ENCODE measurements at regions not wholly inside any gene's neighbourhood (a gene's known extent, or its start where the extent isn't known, plus 50 kb on each side); places are given as distances from the start of the nearest gene placed in this dataset.

DNA sequence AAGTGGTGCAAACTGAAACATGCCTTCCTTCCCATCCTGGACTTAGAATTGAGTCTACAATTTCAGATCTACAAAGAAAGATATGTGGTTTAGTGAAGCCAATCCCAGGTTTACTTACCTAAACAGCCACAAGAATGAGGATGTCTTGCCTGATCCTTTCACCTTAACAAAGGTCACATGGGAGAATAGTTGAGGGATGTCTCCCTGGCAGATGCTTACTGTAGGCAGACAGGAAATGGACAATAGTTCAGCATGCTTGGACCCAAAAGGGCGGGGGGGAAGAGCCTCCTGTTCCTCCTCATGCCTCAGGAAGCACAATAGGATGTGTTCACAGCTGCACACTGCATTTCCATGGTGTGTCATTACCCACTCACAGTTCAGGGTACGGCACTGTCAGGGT, 492.7 kb upstream of the USP24 start (continued):
- TF ChIP-seq SUZ12 (IDR thresholded peaks at IDR 0.05; ENCODE audit: unreplicated experiment): no peak

DNA sequence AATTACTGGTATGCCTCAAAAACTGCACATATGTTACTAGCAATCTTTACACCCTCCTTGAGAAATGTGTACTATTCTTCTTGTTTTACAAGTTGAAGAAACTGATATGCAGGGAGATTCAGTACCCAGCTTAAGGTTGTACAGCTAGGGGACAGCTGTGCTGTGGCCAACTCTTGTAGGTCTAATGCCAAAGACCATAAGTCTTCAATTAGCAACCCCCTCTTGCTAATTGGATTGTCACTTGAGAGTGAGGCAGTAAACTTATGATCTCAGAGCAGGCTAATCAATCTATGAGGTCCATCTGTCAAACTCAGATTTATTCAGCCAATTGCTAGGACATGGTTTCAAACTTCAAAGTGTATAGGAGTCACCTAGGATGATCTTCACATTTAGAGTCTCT, 492.0 kb upstream of the USP24 start:
- no peaks in the 10 kb centered on the region for H3K27me3 ChIP-seq (replicated peaks in 1 of 2; ENCODE audit: control insufficient read depth in 2 of 2, insufficient read depth in 2 of 2, low read length in 1 of 2)
- intact Hi-C loops (cut with micrococcal nuclease; ENCODE audit: unreplicated experiment): no loop called here
- no peaks in the 10 kb centered on the region for H4K20me1 ChIP-seq (ENCODE audit: control insufficient read depth, insufficient read depth)
- H3K36me3 ChIP-seq (ENCODE audit: control insufficient read depth in 2 of 2, insufficient read depth in 2 of 2, low read length in 1 of 2): no peaks in the 10 kb centered on the region
- RAD21 ChIA-PET (ENCODE audit: unreplicated experiment): no interaction called here
- CTCF ChIA-PET: no interaction called here
- in situ Hi-C loops (cut with MboI): loop anchor here (10.0 kb wide), 1 partner anchor 878 kb away; no protein-coding TSS in a partner anchor
- DNase-seq (ENCODE audit: low read depth, low spot score) (no peak), ATAC-seq (no peak), FAIRE-seq (no peak)
- no peaks in the 10 kb centered on the region for H3K79me2 ChIP-seq (ENCODE audit: control insufficient read depth, insufficient read depth, low read length)
- H3K9ac ChIP-seq (ENCODE audit: control insufficient read depth, insufficient read depth, low read length): no peak overlapping the region
- BruUV-seq (replicated peaks): no TSS peak
- POLR2A ChIA-PET: no interaction called here
- TF ChIP-seq, protein P1, sequence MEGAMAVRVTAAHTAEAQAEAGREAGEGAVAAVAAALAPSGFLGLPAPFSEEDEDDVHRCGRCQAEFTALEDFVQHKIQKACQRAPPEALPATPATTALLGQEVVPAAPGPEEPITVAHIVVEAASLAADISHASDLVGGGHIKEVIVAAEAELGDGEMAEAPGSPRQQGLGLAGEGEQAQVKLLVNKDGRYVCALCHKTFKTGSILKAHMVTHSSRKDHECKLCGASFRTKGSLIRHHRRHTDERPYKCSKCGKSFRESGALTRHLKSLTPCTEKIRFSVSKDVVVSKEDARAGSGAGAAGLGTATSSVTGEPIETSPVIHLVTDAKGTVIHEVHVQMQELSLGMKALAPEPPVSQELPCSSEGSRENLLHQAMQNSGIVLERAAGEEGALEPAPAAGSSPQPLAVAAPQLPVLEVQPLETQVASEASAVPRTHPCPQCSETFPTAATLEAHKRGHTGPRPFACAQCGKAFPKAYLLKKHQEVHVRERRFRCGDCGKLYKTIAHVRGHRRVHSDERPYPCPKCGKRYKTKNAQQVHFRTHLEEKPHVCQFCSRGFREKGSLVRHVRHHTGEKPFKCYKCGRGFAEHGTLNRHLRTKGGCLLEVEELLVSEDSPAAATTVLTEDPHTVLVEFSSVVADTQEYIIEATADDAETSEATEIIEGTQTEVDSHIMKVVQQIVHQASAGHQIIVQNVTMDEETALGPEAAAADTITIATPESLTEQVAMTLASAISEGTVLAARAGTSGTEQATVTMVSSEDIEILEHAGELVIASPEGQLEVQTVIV (IDR thresholded peaks at IDR 0.05; ENCODE audit: borderline replicate concordance, partially characterized antibody): no peak
- TF ChIP-seq, protein P2, sequence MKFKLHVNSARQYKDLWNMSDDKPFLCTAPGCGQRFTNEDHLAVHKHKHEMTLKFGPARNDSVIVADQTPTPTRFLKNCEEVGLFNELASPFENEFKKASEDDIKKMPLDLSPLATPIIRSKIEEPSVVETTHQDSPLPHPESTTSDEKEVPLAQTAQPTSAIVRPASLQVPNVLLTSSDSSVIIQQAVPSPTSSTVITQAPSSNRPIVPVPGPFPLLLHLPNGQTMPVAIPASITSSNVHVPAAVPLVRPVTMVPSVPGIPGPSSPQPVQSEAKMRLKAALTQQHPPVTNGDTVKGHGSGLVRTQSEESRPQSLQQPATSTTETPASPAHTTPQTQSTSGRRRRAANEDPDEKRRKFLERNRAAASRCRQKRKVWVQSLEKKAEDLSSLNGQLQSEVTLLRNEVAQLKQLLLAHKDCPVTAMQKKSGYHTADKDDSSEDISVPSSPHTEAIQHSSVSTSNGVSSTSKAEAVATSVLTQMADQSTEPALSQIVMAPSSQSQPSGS (IDR thresholded peaks at IDR 0.05; ENCODE audit: low read length): no peak
- no peak overlapping the region for H2AFZ ChIP-seq (ENCODE audit: control insufficient read depth, low read depth, low read length)
- no peaks in the 10 kb centered on the region for H3K4me1 ChIP-seq (ENCODE audit: control insufficient read depth, insufficient read depth, low read length)
- H3K4me2 ChIP-seq (ENCODE audit: control insufficient read depth, insufficient read depth): no peak overlapping the region
- no peaks in the 10 kb centered on the region for H3K9me3 ChIP-seq (replicated peaks; ENCODE audit: control insufficient read depth, insufficient read depth, low read length)
- SMC1A ChIA-PET (ENCODE audit: uncharacterized antibody, unreplicated experiment): interaction anchor here (1.4 kb wide), 1 partner anchor 20 kb away, joined by 3 read pairs; no protein-coding TSS in a partner anchor
- H3K27ac ChIP-seq (ENCODE audit: control insufficient read depth, insufficient read depth): no peak overlapping the region
- no peak overlapping the region for H3K4me3 ChIP-seq
